Astrocyte of the spinal cord (primary cell): ENCODE measurements at regions not wholly inside any gene's neighbourhood (a gene's known extent, or its start where the extent isn't known, plus 50 kb on each side); places are given as distances from the start of the nearest gene placed in this dataset.

ENCODE experiments used
- DNase-seq: peaks from one replicate; pipeline ENCODE4 v3.0.0; 2011; ENCODE audit warnings: low read depth, low spot score
- H3K4me3 ChIP-seq: 2 replicates; pipeline ENCODE4 v1.5.1; 2011; ENCODE audit warnings: low read depth, mild to moderate bottlenecking, low read length, moderate library complexity
- CTCF ChIP-seq: IDR thresholded peaks from 2 replicates; pipeline ENCODE4 v1.5.1; 2012; ENCODE audit warnings: low read depth, mild to moderate bottlenecking, low read length, inconsistent platforms
- in situ Hi-C: cut with HindIII; loops from 2 replicates; pipeline ENCODE4 v1.10.0; 2017; ENCODE audit warnings: low sequenced_read_pairs

- no peak for TF ChIP-seq CTCF
- DNase-seq, result no peak
- in situ Hi-C loops, result no loop called here
- no peak overlapping the region for H3K4me3 ChIP-seq
Measured at GRCh38 chr1:25109531-25109951, 122.8 kb downstream of the SYF2 start.

DNA sequence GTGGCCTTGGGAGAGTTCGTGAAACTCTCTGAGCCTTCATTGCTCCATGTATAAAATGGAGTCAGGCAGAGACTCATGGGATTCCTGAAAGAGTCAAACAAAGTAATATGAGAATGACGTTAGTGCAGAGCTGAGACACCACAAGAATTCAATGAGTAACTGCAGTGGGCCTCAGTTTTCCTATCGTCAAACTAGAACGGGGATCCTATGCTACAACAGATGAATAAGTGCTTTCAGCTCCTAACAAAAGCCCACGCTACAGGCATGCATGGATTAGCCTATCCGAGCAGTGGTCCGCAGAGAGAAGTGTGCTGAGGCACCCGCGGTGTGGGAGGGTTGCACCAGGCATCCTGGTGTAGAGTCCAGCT lies 124.7 kb downstream of the SYF2 start:
- H3K4me3 ChIP-seq, result no peak overlapping the region
- in situ Hi-C loops, result no loop called here
- DNase-seq, result peak; percentile 40
- TF ChIP-seq CTCF, result no peak

DNA sequence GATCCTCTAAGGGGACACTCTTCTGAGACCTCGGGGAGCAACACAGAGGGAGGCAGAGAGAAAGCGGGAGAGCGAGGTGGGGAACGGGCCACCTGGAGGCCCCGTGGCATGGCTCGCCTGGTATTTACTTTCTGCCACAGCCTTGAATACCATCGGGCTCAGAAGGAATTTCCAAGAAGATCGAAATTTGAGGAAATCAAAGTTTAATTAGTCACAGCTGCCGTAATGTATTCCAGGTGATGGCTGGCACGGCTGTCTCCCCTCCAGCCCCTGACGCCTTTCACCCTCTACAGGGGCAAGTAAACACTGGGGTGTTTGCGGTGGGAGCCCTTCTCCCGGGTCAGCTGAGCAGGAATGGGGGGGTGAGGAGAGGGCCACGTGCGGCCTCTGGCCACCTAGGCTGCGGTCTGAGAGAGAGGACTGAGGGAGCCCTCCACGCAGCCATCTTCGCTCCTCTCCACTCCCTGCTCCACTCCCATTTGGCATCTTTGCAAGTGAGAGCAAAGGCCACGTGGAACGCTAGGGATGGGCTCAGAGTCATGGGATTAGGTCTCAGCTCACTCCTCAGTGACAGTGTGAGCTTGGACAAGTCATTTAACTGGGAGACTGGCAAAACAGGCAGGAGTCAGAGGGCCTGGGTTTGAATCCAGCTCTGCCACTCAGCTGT lies 125.2 kb downstream of the SYF2 start:
- H3K4me3 ChIP-seq, result no peak overlapping the region
- DNase-seq, result no peak
- in situ Hi-C loops, result no loop called here
- TF ChIP-seq CTCF, result no peak

- no peak overlapping the region for H3K4me3 ChIP-seq
- no peak for TF ChIP-seq CTCF
- no peak for DNase-seq
- in situ Hi-C loops, result no loop called here
Measured at GRCh38 chr1:25106352-25106751, 126.0 kb downstream of the SYF2 start.

GRCh38 chr1:25105836-25106235 lies 126.5 kb downstream of the SYF2 start:
- no peak overlapping the region for H3K4me3 ChIP-seq
- in situ Hi-C loops, result no loop called here
- TF ChIP-seq CTCF, result no peak
- no peak for DNase-seq

DNA sequence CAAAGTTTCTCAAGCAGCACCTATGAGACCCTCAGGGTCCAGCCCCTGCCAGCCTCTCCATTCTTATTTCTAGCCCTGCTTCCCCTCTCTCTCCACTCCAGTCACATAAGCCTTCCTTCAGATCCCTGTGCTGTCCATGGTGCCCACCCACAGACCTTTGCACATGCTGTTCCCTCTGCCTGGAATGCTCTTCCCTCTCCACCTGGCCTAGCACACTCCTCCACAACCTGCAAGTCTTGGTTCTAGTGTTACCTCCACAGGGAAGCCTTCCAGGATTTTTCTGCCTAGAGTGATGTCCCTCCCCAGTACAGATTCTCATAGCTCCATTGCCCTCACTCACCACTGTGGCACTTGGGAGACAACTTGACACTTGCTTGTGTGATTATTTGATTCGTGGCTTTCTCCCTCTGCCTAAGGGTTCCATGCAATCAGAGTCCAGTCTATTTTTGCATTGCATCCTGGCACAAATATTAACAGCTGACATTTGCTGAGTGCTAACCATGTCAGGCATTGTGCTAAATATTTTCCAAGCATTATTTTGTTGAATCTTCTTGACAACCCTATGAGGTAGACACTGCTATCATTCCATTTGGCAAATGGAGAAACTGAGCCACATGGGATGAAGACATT lies 127.3 kb downstream of the SYF2 start:
- DNase-seq, result no peak
- no peak for TF ChIP-seq CTCF
- no peak overlapping the region for H3K4me3 ChIP-seq
- in situ Hi-C loops, result no loop called here
